DND-41 (cell line): ENCODE measurements at regions not wholly inside any gene's neighbourhood (a gene's known extent, or its start where the extent isn't known, plus 50 kb on each side); places are given as distances from the start of the nearest gene placed in this dataset.

Experiments used
- ATAC-seq: fragments of 200-7000 bp; cut with Tn5 transposase; 3 replicates; pipeline ENCODE4 v1.9.1; 2021; ENCODE audit warnings: low read depth; ENCODE audit not compliant: insufficient read depth
- DNase-seq: peaks from one replicate; pipeline ENCODE4 v3.0.0-alpha.2; 2020
- H2AFZ ChIP-seq: 2 replicates; pipeline ENCODE4 v1.6.0; 2012; ENCODE audit warnings: low read depth, low read length
- H3K27ac ChIP-seq: 2 replicates; pipeline ENCODE4 v1.5.1; 2012; ENCODE audit warnings: low read length, inconsistent platforms
- H3K27me3 ChIP-seq: fragments of 200-600 bp; sonication (generic); 2 replicates; pipeline ENCODE4 v1.6.0; 2012; ENCODE audit warnings: low read length, mild to moderate bottlenecking, inconsistent platforms; ENCODE audit not compliant: insufficient read depth, poor library complexity
- H3K36me3 ChIP-seq: 2 replicates; pipeline ENCODE4 v1.5.1; 2012; ENCODE audit warnings: low read length, inconsistent platforms; ENCODE audit not compliant: insufficient read depth
- H3K4me1 ChIP-seq: 2 replicates; pipeline ENCODE4 v1.5.1; 2012; ENCODE audit warnings: mild to moderate bottlenecking, low read length; ENCODE audit not compliant: insufficient read depth
- H3K4me2 ChIP-seq: 2 replicates; pipeline ENCODE4 v1.6.0; 2012; ENCODE audit warnings: mild to moderate bottlenecking, moderate library complexity, low read length, inconsistent platforms; ENCODE audit not compliant: insufficient read depth
- H3K4me3 ChIP-seq, 2 experiments: fragments of 200-600 bp in 1 of 2; shearing (Covaris generic) in 1 of 2; 2 replicates each; pipeline ENCODE4 v1.5.1; 2012 to 2016; ENCODE audit warnings: inconsistent platforms in 2 of 2, low read length in 2 of 2, mild to moderate bottlenecking in 2 of 2, low read depth in 1 of 2, moderate library complexity in 1 of 2
- H3K79me2 ChIP-seq: 2 replicates; pipeline ENCODE4 v1.6.0; 2012; ENCODE audit warnings: low read length, inconsistent platforms; ENCODE audit not compliant: insufficient read depth
- H3K9ac ChIP-seq: 2 replicates; pipeline ENCODE4 v1.6.0; 2012; ENCODE audit warnings: low read depth, mild to moderate bottlenecking, inconsistent platforms, low read length, moderate library complexity
- H3K9me3 ChIP-seq: 2 replicates; pipeline ENCODE4 v1.5.1; 2012; ENCODE audit warnings: low read length, moderate library complexity, mild to moderate bottlenecking, inconsistent platforms; ENCODE audit not compliant: insufficient read depth, severe bottlenecking
- H4K20me1 ChIP-seq: 2 replicates; pipeline ENCODE4 v1.6.0; 2012; ENCODE audit warnings: low read length; ENCODE audit not compliant: insufficient read depth
- CTCF ChIP-seq: IDR thresholded peaks from 2 replicates; pipeline ENCODE4 v1.5.1; 2012; ENCODE audit warnings: borderline replicate concordance, low read length, moderate library complexity, mild to moderate bottlenecking; ENCODE audit not compliant: poor library complexity, severe bottlenecking; ENCODE audit errors: extremely low read depth
- EZH2 ChIP-seq: IDR thresholded peaks from 3 replicates; pipeline ENCODE4 v1.6.1; 2012; ENCODE audit warnings: borderline replicate concordance, low read depth, mild to moderate bottlenecking, moderate library complexity, low read length, inconsistent platforms; ENCODE audit not compliant: severe bottlenecking

DNA sequence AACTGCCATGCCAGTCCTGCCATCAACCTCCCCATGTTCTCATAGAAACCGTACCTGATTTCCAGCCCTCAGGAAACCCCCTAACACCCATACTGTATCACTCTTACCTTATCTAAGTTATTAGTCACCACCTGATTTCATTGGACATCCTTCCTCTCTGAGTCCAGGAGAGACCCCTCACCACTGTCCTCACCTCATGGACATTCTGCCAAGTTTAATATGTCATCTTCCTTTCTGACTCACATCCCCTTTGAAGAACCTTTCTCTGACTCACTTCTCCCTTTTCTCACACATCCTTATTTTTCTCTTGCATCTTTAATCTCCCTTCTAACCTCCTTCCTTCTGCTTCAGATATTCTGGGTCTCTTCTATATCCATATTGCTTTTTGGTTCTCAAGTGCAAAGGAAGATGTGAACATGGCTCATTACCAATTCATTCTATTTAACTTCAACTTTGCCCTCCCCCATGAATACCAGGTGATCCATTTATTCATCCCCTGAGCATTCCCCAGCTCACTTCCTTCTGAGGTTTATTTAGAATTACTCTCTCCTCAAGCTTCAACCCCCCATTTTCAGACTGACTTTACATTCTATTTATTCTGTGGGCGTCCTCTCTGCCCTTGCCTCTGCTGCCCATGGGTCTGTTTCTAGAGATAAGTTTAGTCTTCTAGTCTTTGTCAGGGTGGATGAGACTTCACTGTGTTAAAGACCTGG lies 206.8 kb upstream of the ESRRG start:
- no peak for TF ChIP-seq EZH2
- no peak for TF ChIP-seq CTCF
- H3K4me1 ChIP-seq, result no peaks in the 10 kb centered on the region
- no peaks in the 10 kb centered on the region for H4K20me1 ChIP-seq
- no peak for DNase-seq
- H3K79me2 ChIP-seq, result no peaks in the 10 kb centered on the region
- no peak overlapping the region for H3K9ac ChIP-seq
- no peaks in the 10 kb centered on the region for H3K27me3 ChIP-seq
- H3K4me2 ChIP-seq, result no peak overlapping the region
- H3K4me3 ChIP-seq, result no peak overlapping the region
- ATAC-seq, result no peak
- no peaks in the 10 kb centered on the region for H3K36me3 ChIP-seq
- no peak overlapping the region for H3K27ac ChIP-seq
- H2AFZ ChIP-seq, result no peak overlapping the region
- H3K9me3 ChIP-seq, result no peaks in the 10 kb centered on the region

- ATAC-seq, result no peak
- no peak overlapping the region for H3K27ac ChIP-seq
- TF ChIP-seq EZH2 (no peak), CTCF (no peak)
- no peak overlapping the region for H3K4me3 ChIP-seq
- H3K9ac ChIP-seq, result no peak overlapping the region
- H3K79me2 ChIP-seq, result no peaks in the 10 kb centered on the region
- no peaks in the 10 kb centered on the region for H4K20me1 ChIP-seq
- no peak overlapping the region for H2AFZ ChIP-seq
- no peaks in the 10 kb centered on the region for H3K27me3 ChIP-seq
- no peaks in the 10 kb centered on the region for H3K4me1 ChIP-seq
- no peaks in the 10 kb centered on the region for H3K9me3 ChIP-seq
- DNase-seq, result no peak
- H3K36me3 ChIP-seq, result no peaks in the 10 kb centered on the region
- no peak overlapping the region for H3K4me2 ChIP-seq
Measured at GRCh38 chr1:216927633-216928032, 204.4 kb upstream of the ESRRG start.

DNA sequence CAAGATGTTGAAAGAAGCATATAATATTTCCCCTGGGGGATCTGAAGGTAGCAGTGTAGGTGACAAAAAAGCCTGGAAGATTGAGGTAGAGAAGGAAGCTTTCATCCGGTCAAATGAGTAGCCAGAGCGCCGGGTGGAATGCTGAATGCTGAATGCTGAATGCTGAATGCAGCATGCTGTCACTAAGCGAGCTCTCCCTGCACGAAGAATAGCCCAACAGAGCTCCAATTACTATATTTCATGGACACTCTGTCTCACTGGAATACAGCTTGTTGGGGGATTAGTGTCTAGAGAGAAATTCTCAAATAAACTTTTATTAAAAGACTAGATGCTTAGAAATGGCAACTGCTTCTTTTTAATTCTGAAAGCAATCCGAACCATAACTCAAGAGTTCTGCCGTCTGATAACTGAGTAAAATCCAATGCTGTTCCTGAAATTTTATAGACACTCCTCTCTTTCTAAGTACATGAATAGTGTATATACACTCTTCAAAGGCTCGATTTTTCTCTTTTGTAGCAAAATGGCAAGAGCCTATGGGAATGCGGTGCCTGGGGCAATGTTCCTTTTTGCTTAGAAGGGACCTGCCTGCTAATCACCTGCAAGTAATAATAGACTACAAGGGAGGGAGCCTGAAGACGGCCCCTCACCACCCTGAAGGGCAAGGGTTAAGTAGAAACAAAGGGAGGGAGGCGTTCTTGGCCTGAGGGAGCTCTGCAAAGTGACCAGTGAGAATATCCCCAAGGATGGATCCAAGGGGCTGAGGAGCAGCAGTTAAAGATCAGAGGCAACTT lies 203.7 kb upstream of the ESRRG start:
- no peak overlapping the region for H3K27ac ChIP-seq
- H3K9me3 ChIP-seq, result no peaks in the 10 kb centered on the region
- ATAC-seq (no peak), DNase-seq (no peak)
- H3K4me3 ChIP-seq, result no peak overlapping the region
- H2AFZ ChIP-seq, result no peak overlapping the region
- H3K79me2 ChIP-seq, result no peaks in the 10 kb centered on the region
- no peaks in the 10 kb centered on the region for H4K20me1 ChIP-seq
- TF ChIP-seq EZH2 (no peak), CTCF (no peak)
- H3K27me3 ChIP-seq, result no peaks in the 10 kb centered on the region
- H3K4me1 ChIP-seq, result no peaks in the 10 kb centered on the region
- H3K9ac ChIP-seq, result no peak overlapping the region
- H3K36me3 ChIP-seq, result no peaks in the 10 kb centered on the region
- H3K4me2 ChIP-seq, result no peak overlapping the region
